Astrocyte (in vitro differentiated cells and primary cell): ENCODE measurements at regions not wholly inside any gene's neighbourhood (a gene's known extent, or its start where the extent isn't known, plus 50 kb on each side); places are given as distances from the start of the nearest gene placed in this dataset.

ENCODE experiments used
- DNase-seq: peaks from one replicate; pipeline ENCODE4 v3.0.0-alpha.2; 2010; ENCODE audit warnings: low read depth
- FAIRE-seq: peaks from 2 replicates; lab custom pipeline; 2011; peaks lifted over from hg19 to GRCh38; lab: Jason Lieb, UNC
- H2AFZ ChIP-seq: 2 replicates; pipeline ENCODE4 v1.6.0; 2012; ENCODE audit warnings: low read depth, low read length, inconsistent platforms
- H3K27ac ChIP-seq: 2 replicates; pipeline ENCODE4 v1.5.1; 2011; ENCODE audit warnings: low read depth, low read length, inconsistent platforms
- H3K27me3 ChIP-seq: 2 replicates; pipeline ENCODE4 v1.6.0; 2011; ENCODE audit warnings: low read length, inconsistent platforms; ENCODE audit not compliant: insufficient read depth
- H3K36me3 ChIP-seq: 2 replicates; pipeline ENCODE4 v1.5.1; 2011; ENCODE audit warnings: low read length, inconsistent platforms; ENCODE audit not compliant: insufficient read depth
- H3K4me1 ChIP-seq: 2 replicates; pipeline ENCODE4 v1.5.1; 2011; ENCODE audit warnings: low read length, inconsistent platforms; ENCODE audit not compliant: insufficient read depth
- H3K4me2 ChIP-seq: 2 replicates; pipeline ENCODE4 v1.6.0; 2012; ENCODE audit warnings: low read length, inconsistent platforms
- H3K4me3 ChIP-seq: 2 replicates; pipeline ENCODE4 v1.5.1; 2011; ENCODE audit warnings: low read depth, mild to moderate bottlenecking, low read length, inconsistent platforms; ENCODE audit not compliant: insufficient read depth
- H3K79me2 ChIP-seq: 2 replicates; pipeline ENCODE4 v1.6.0; 2012; ENCODE audit warnings: mild to moderate bottlenecking, low read length, inconsistent platforms; ENCODE audit not compliant: insufficient read depth
- H3K9ac ChIP-seq: 2 replicates; pipeline ENCODE4 v1.6.0; 2012; ENCODE audit warnings: mild to moderate bottlenecking, low read length, inconsistent platforms
- H3K9me3 ChIP-seq: 2 replicates; pipeline ENCODE4 v1.5.1; 2012; ENCODE audit warnings: low read depth, mild to moderate bottlenecking, low read length, inconsistent platforms; ENCODE audit not compliant: insufficient read depth
- H4K20me1 ChIP-seq: 2 replicates; pipeline ENCODE4 v1.6.0; 2012; ENCODE audit warnings: low read length, inconsistent platforms; ENCODE audit not compliant: insufficient read depth
- H3K27ac Mint-ChIP-seq: one replicate; pipeline ENCODE4 v1.8.0; 2021; ENCODE audit warnings: mild to moderate bottlenecking, mixed read lengths; ENCODE audit not compliant: unreplicated experiment
- H3K27me3 Mint-ChIP-seq: one replicate; pipeline ENCODE4 v1.8.0; 2021; ENCODE audit warnings: low read depth, mixed read lengths; ENCODE audit not compliant: unreplicated experiment
- H3K36me3 Mint-ChIP-seq: one replicate; pipeline ENCODE4 v1.8.0; 2021; ENCODE audit warnings: low read depth, mixed read lengths; ENCODE audit not compliant: unreplicated experiment
- H3K4me1 Mint-ChIP-seq: one replicate; pipeline ENCODE4 v1.8.0; 2021; ENCODE audit warnings: low read depth, mixed read lengths; ENCODE audit not compliant: unreplicated experiment
- H3K4me3 Mint-ChIP-seq: one replicate; pipeline ENCODE4 v1.8.0; 2021; ENCODE audit warnings: mild to moderate bottlenecking, moderate library complexity, mixed read lengths; ENCODE audit not compliant: unreplicated experiment
- H3K9me3 Mint-ChIP-seq: one replicate; pipeline ENCODE4 v1.8.0; 2021; ENCODE audit warnings: mild to moderate bottlenecking, mixed read lengths; ENCODE audit not compliant: unreplicated experiment
- CTCF ChIP-seq: IDR thresholded peaks from 2 replicates; pipeline ENCODE4 v1.5.1; 2011; ENCODE audit warnings: low read depth, mild to moderate bottlenecking, inconsistent platforms, low read length, moderate library complexity; ENCODE audit not compliant: insufficient read depth
- EZH2 ChIP-seq: IDR thresholded peaks from 2 replicates; pipeline ENCODE4 v1.6.1; 2012; ENCODE audit warnings: mild to moderate bottlenecking, low read length, inconsistent platforms; ENCODE audit not compliant: insufficient read depth

GRCh38 chrX:52261125-52261462 is 76.4 kb downstream of the MAGED4 start:
- Histone ChIP-seq H2AFZ (no peak overlapping the region), H3K4me2 (peak overlapping the region; percentile 87), H3K9ac (peak overlapping the region; percentile 92), H4K20me1 (no peaks in the 10 kb centered on the region), H3K79me2 (no peaks in the 10 kb centered on the region), H3K27ac (no peak overlapping the region), H3K9me3 (no peaks in the 10 kb centered on the region), H3K4me3 (peak overlapping the region; percentile 79), H3K36me3 (no peaks in the 10 kb centered on the region), H3K4me1 (no peaks in the 10 kb centered on the region), H3K27me3 (no peaks in the 10 kb centered on the region)
- TF ChIP-seq EZH2, result no peak
- no peak for TF ChIP-seq CTCF
- peak; percentile 86 for FAIRE-seq
- peak overlapping the region; percentile 92 for H3K4me3 Mint-ChIP-seq
- H3K4me1 Mint-ChIP-seq, result no peaks in the 10 kb centered on the region
- peak overlapping the region; percentile 100 for H3K27ac Mint-ChIP-seq
- no peaks in the 10 kb centered on the region for H3K36me3 Mint-ChIP-seq
- H3K9me3 Mint-ChIP-seq, result no peaks in the 10 kb centered on the region
- DNase-seq, result peak; percentile 61
- no peaks in the 10 kb centered on the region for H3K27me3 Mint-ChIP-seq

- Mint-ChIP-seq H3K4me1 (no peaks in the 10 kb centered on the region), H3K36me3 (no peaks in the 10 kb centered on the region), H3K4me3 (peak overlapping the region; percentile 92), H3K27ac (peak overlapping the region; percentile 100), H3K27me3 (no peaks in the 10 kb centered on the region), H3K9me3 (no peaks in the 10 kb centered on the region)
- FAIRE-seq (peak; percentile 63), DNase-seq (peak; percentile 76)
- no peaks in the 10 kb centered on the region for H3K27me3 ChIP-seq
- TF ChIP-seq EZH2 (no peak), CTCF (peak; percentile 71)
- peak overlapping the region; percentile 92 for H3K9ac ChIP-seq
- no peaks in the 10 kb centered on the region for H3K36me3 ChIP-seq
- H2AFZ ChIP-seq, result peak overlapping the region; percentile 88
- peak overlapping the region; percentile 79 for H3K4me3 ChIP-seq
- H3K4me2 ChIP-seq, result peak overlapping the region; percentile 87
- H3K9me3 ChIP-seq, result no peaks in the 10 kb centered on the region
- H3K4me1 ChIP-seq, result no peaks in the 10 kb centered on the region
- no peaks in the 10 kb centered on the region for H4K20me1 ChIP-seq
- peak overlapping the region; percentile 87 for H3K27ac ChIP-seq
- H3K79me2 ChIP-seq, result no peaks in the 10 kb centered on the region
Observed at GRCh38 chrX:52261463-52262194, 76.9 kb downstream of the MAGED4 start.

GRCh38 chrX:52262195-52262546 is 77.5 kb downstream of the MAGED4 start:
- no peaks in the 10 kb centered on the region for H3K9me3 Mint-ChIP-seq
- H4K20me1 ChIP-seq, result no peaks in the 10 kb centered on the region
- peak overlapping the region; percentile 87 for H3K4me2 ChIP-seq
- peak overlapping the region; percentile 92 for H3K9ac ChIP-seq
- no peaks in the 10 kb centered on the region for H3K36me3 Mint-ChIP-seq
- H3K9me3 ChIP-seq, result no peaks in the 10 kb centered on the region
- H3K27ac ChIP-seq, result peak overlapping the region; percentile 87
- no peaks in the 10 kb centered on the region for H3K27me3 Mint-ChIP-seq
- H3K36me3 ChIP-seq, result no peaks in the 10 kb centered on the region
- no peaks in the 10 kb centered on the region for H3K4me1 ChIP-seq
- FAIRE-seq (peak; percentile 72), DNase-seq (no peak)
- H3K27ac Mint-ChIP-seq, result peak overlapping the region; percentile 66
- no peaks in the 10 kb centered on the region for H3K4me1 Mint-ChIP-seq
- H3K27me3 ChIP-seq, result no peaks in the 10 kb centered on the region
- TF ChIP-seq CTCF (no peak), EZH2 (no peak)
- H2AFZ ChIP-seq, result peak overlapping the region; percentile 88
- peak overlapping the region; percentile 79 for H3K4me3 ChIP-seq
- no peaks in the 10 kb centered on the region for H3K79me2 ChIP-seq
- peak overlapping the region; percentile 92 for H3K4me3 Mint-ChIP-seq
